RWPE1 (cell line): ENCODE measurements at regions not wholly inside any gene's neighbourhood (a gene's known extent, or its start where the extent isn't known, plus 50 kb on each side); places are given as distances from the start of the nearest gene placed in this dataset.
"Not testable (repeated sequence)": the region's sequence is repeated elsewhere in the genome, so short reads cannot be mapped to it uniquely, and the experiment has no call there.

Source experiments
- CTCF ChIA-PET: fragments of 350-600 bp; sonication (Branson Sonifier 250); formaldehyde crosslinking; extraction: SDS; loops from one replicate; lab custom pipeline; 2021; lab: Yijun Ruan, JAX
- POLR2A ChIA-PET: fragments of 400-600 bp; formaldehyde crosslinking; extraction: SDS; loops from one replicate; lab custom pipeline; 2020; ENCODE audit warnings: antibody characterized with exemption; ENCODE audit not compliant: low non-redundant PET; lab: Yijun Ruan, JAX
- DNase-seq: peaks from one replicate; pipeline ENCODE4 v3.0.0; 2012; ENCODE audit warnings: low spot score
- H3K27ac ChIP-seq: fragments of 450-650 bp; 2 replicates; pipeline ENCODE4 v1.5.1; 2017
- CTCF ChIP-seq: fragments of 450-650 bp; conservative IDR thresholded peaks from 2 replicates; pipeline ENCODE4 v1.5.1; 2017; ENCODE audit warnings: low read depth, mild to moderate bottlenecking

GRCh38 chr6:126667071-126667470 is 327.2 kb downstream of the CENPW start:
- H3K27ac ChIP-seq = no peak overlapping the region
- TF ChIP-seq CTCF = no peak
- ChIA-PET CTCF (interaction anchor here (0.6 kb wide), 1 partner anchor 15 kb away, joined by 3 read pairs; no protein-coding TSS in a partner anchor), POLR2A (no interaction called here)
- DNase-seq = no peak

- POLR2A ChIA-PET = no interaction called here
- TF ChIP-seq CTCF = no peak
- H3K27ac ChIP-seq = no peak overlapping the region
- no peak for DNase-seq
- CTCF ChIA-PET = no interaction called here
Observed at GRCh38 chr6:126667728-126668127, 327.8 kb downstream of the CENPW start.

GRCh38 chr6:126672649-126673048 is 332.7 kb downstream of the CENPW start:
- DNase-seq = no peak
- H3K27ac ChIP-seq = no peak overlapping the region
- CTCF ChIA-PET = interaction anchor here (0.6 kb wide), 1 partner anchor 1298 kb away, joined by 8 read pairs; no protein-coding TSS in a partner anchor
- TF ChIP-seq CTCF = no peak
- POLR2A ChIA-PET = no interaction called here

GRCh38 chr6:126673749-126674148 is 333.8 kb downstream of the CENPW start:
- POLR2A ChIA-PET, CTCF ChIA-PET, H3K27ac ChIP-seq, DNase-seq: not testable (repeated sequence)

- ChIA-PET POLR2A (no interaction called here), CTCF (interaction anchor here (0.7 kb wide), 1 partner anchor 16 kb away, joined by 3 read pairs; no protein-coding TSS in a partner anchor)
- TF ChIP-seq CTCF = no peak
- H3K27ac ChIP-seq = no peak overlapping the region
- DNase-seq = no peak
Observed at GRCh38 chr6:126682440-126682839, 342.5 kb downstream of the CENPW start.

GRCh38 chr6:126685182-126685581 is 345.3 kb downstream of the CENPW start:
- DNase-seq = no peak
- no peak for TF ChIP-seq CTCF
- POLR2A ChIA-PET = no interaction called here
- H3K27ac ChIP-seq = no peak overlapping the region
- CTCF ChIA-PET = no interaction called here

GRCh38 chr6:126696921-126697693 is 357.2 kb downstream of the CENPW start:
- CTCF ChIA-PET = no interaction called here

More at GRCh38 chr6:126696921-126697693, 357.2 kb downstream of the CENPW start:
- POLR2A ChIA-PET = no interaction called here
- TF ChIP-seq CTCF = no peak
- H3K27ac ChIP-seq = no peak overlapping the region
- no peak for DNase-seq
